ENCODE measurements at regions not wholly inside any gene's neighbourhood (a gene's known extent, or its start where the extent isn't known, plus 50 kb on each side); places are given as distances from the start of the nearest gene placed in this dataset.

GRCh38 chr2:163469561-163469962, 266.2 kb downstream of the FIGN start:
- no peak overlapping the region for H4K8ac ChIP-seq (ENCODE audit: low read depth, low read length)
- H3K9me3 ChIP-seq (replicated peaks in 1 of 2; ENCODE audit: control insufficient read depth in 2 of 2, insufficient read depth in 1 of 2, low read depth in 1 of 2, low read length in 2 of 2), result no peaks in the 10 kb centered on the region
- H3K9ac ChIP-seq (ENCODE audit: low read depth, low read length, poor library complexity), result no peak overlapping the region
- H3K4ac ChIP-seq (ENCODE audit: low read length), result no peak overlapping the region
- no peak overlapping the region for H2BK12ac ChIP-seq (ENCODE audit: low read length)
- H3K4me1 ChIP-seq (ENCODE audit: control insufficient read depth in 2 of 2, insufficient read depth in 1 of 2, low read depth in 1 of 2, low read length in 2 of 2), result peaks cover 10 to 19% of the 10 kb centered on the region in 2 donors
- no peak overlapping the region for H3K18ac ChIP-seq (ENCODE audit: low read length)
- no peak overlapping the region for H2BK120ac ChIP-seq (ENCODE audit: low read depth, low read length)
- H2AK5ac ChIP-seq (ENCODE audit: low read depth, low read length), result no peak overlapping the region
- H3K23ac ChIP-seq (ENCODE audit: low read depth, low read length, poor library complexity), result no peak overlapping the region
- no peak overlapping the region for H2BK15ac ChIP-seq (ENCODE audit: low read length)
- DNase-seq (ENCODE audit: low spot score), result no peak
- no peak overlapping the region for H2BK5ac ChIP-seq (ENCODE audit: low read length)
- no peak overlapping the region for H4K91ac ChIP-seq (ENCODE audit: low read depth, low read length, poor library complexity)
- no CpG with 5 or more reads among the region's 3 CpGs for WGBS, 2 donors (ENCODE audit: extremely low coverage in 2 of 2, insufficient read length in 2 of 2, insufficient replicate concordance in 1 of 2)
- no peaks in the 10 kb centered on the region for H3K36me3 ChIP-seq (replicated peaks in 1 of 2; ENCODE audit: control insufficient read depth in 2 of 2, insufficient read depth in 2 of 2, low read length in 2 of 2)
- no peaks in the 10 kb centered on the region for H3K27me3 ChIP-seq (ENCODE audit: control insufficient read depth in 3 of 3, insufficient read depth in 3 of 3, low read depth in 1 of 3, low read length in 3 of 3)
- H3K79me1 ChIP-seq (ENCODE audit: low read depth, low read length), result no peaks in the 10 kb centered on the region
- no peak overlapping the region for H3K27ac ChIP-seq (replicated peaks; ENCODE audit: low read length)
- no peak overlapping the region for H3K4me2 ChIP-seq (ENCODE audit: insufficient read depth, low read length, poor library complexity, severe bottlenecking)
- H2AFZ ChIP-seq (ENCODE audit: low read length), result peak overlapping the region; percentile 40
- H3K4me3 ChIP-seq (ENCODE audit: low read length in 2 of 2), result no peak overlapping the region
- no peak overlapping the region for H3K14ac ChIP-seq (ENCODE audit: low read length)

GRCh38 chr2:163467251-163467630, 268.6 kb downstream of the FIGN start:
- Histone ChIP-seq H2AK5ac (ENCODE audit: low read depth, low read length) (no peak overlapping the region), H3K9me3 (replicated peaks in 1 of 2; ENCODE audit: control insufficient read depth in 2 of 2, insufficient read depth in 1 of 2, low read depth in 1 of 2, low read length in 2 of 2) (no peaks in the 10 kb centered on the region), H3K27ac (replicated peaks; ENCODE audit: low read length) (no peak overlapping the region), H3K18ac (ENCODE audit: low read length) (no peak overlapping the region), H2AFZ (ENCODE audit: low read length) (no peak overlapping the region), H3K4me1 (ENCODE audit: control insufficient read depth in 2 of 2, insufficient read depth in 1 of 2, low read depth in 1 of 2, low read length in 2 of 2) (peaks cover 10 to 18% of the 10 kb centered on the region in 2 donors), H3K14ac (ENCODE audit: low read length) (no peak overlapping the region), H3K23ac (ENCODE audit: low read depth, low read length, poor library complexity) (no peak overlapping the region), H4K8ac (ENCODE audit: low read depth, low read length) (no peak overlapping the region), H3K4me2 (ENCODE audit: insufficient read depth, low read length, poor library complexity, severe bottlenecking) (no peak overlapping the region), H3K79me1 (ENCODE audit: low read depth, low read length) (no peaks in the 10 kb centered on the region), H2BK120ac (ENCODE audit: low read depth, low read length) (no peak overlapping the region), H3K4me3 (ENCODE audit: low read length in 2 of 2) (no peak overlapping the region), H2BK12ac (ENCODE audit: low read length) (no peak overlapping the region), H3K27me3 (ENCODE audit: control insufficient read depth in 3 of 3, insufficient read depth in 3 of 3, low read depth in 1 of 3, low read length in 3 of 3) (no peaks in the 10 kb centered on the region), H3K36me3 (replicated peaks in 1 of 2; ENCODE audit: control insufficient read depth in 2 of 2, insufficient read depth in 2 of 2, low read length in 2 of 2) (no peaks in the 10 kb centered on the region), H3K4ac (ENCODE audit: low read length) (no peak overlapping the region), H4K91ac (ENCODE audit: low read depth, low read length, poor library complexity) (no peak overlapping the region), H2BK15ac (ENCODE audit: low read length) (no peak overlapping the region), H2BK5ac (ENCODE audit: low read length) (no peak overlapping the region), H3K9ac (ENCODE audit: low read depth, low read length, poor library complexity) (no peak overlapping the region)
- no peak for DNase-seq (ENCODE audit: low spot score)
- WGBS, 2 donors (ENCODE audit: extremely low coverage in 2 of 2, insufficient read length in 2 of 2, insufficient replicate concordance in 1 of 2), result no CpG with 5 or more reads among the region's 10 CpGs

- DNase-seq (ENCODE audit: low spot score), result no peak
- Histone ChIP-seq H2BK15ac (ENCODE audit: low read length) (no peak overlapping the region), H3K4ac (ENCODE audit: low read length) (no peak overlapping the region), H2BK120ac (ENCODE audit: low read depth, low read length) (no peak overlapping the region), H3K4me3 (ENCODE audit: low read length in 2 of 2) (no peak overlapping the region), H4K8ac (ENCODE audit: low read depth, low read length) (no peak overlapping the region), H4K91ac (ENCODE audit: low read depth, low read length, poor library complexity) (no peak overlapping the region), H2BK12ac (ENCODE audit: low read length) (no peak overlapping the region), H3K23ac (ENCODE audit: low read depth, low read length, poor library complexity) (no peak overlapping the region), H3K4me1 (ENCODE audit: control insufficient read depth in 2 of 2, insufficient read depth in 1 of 2, low read depth in 1 of 2, low read length in 2 of 2) (peaks cover 10 to 16% of the 10 kb centered on the region in 2 donors), H3K79me1 (ENCODE audit: low read depth, low read length) (no peaks in the 10 kb centered on the region), H2AK5ac (ENCODE audit: low read depth, low read length) (no peak overlapping the region), H2AFZ (ENCODE audit: low read length) (no peak overlapping the region), H3K18ac (ENCODE audit: low read length) (no peak overlapping the region), H3K36me3 (replicated peaks in 1 of 2; ENCODE audit: control insufficient read depth in 2 of 2, insufficient read depth in 2 of 2, low read length in 2 of 2) (no peaks in the 10 kb centered on the region), H2BK5ac (ENCODE audit: low read length) (no peak overlapping the region), H3K4me2 (ENCODE audit: insufficient read depth, low read length, poor library complexity, severe bottlenecking) (no peak overlapping the region), H3K9me3 (replicated peaks in 1 of 2; ENCODE audit: control insufficient read depth in 2 of 2, insufficient read depth in 1 of 2, low read depth in 1 of 2, low read length in 2 of 2) (no peaks in the 10 kb centered on the region), H3K14ac (ENCODE audit: low read length) (no peak overlapping the region), H3K27me3 (ENCODE audit: control insufficient read depth in 3 of 3, insufficient read depth in 3 of 3, low read depth in 1 of 3, low read length in 3 of 3) (no peaks in the 10 kb centered on the region), H3K9ac (ENCODE audit: low read depth, low read length, poor library complexity) (no peak overlapping the region), H3K27ac (replicated peaks; ENCODE audit: low read length) (no peak overlapping the region)
- no CpG with 5 or more reads among the region's 11 CpGs for whole genome bisulfite sequencing, 2 donors (ENCODE audit: extremely low coverage in 2 of 2, insufficient read length in 2 of 2, insufficient replicate concordance in 1 of 2)
Observed at GRCh38 chr2:163466331-163467250, 269.2 kb downstream of the FIGN start.

GRCh38 chr2:163465440-163465839, 270.4 kb downstream of the FIGN start:
- H2BK15ac ChIP-seq (ENCODE audit: low read length), result no peak overlapping the region
- H3K79me1 ChIP-seq (ENCODE audit: low read depth, low read length), result no peaks in the 10 kb centered on the region
- H3K23ac ChIP-seq (ENCODE audit: low read depth, low read length, poor library complexity), result no peak overlapping the region
- H3K14ac ChIP-seq (ENCODE audit: low read length), result no peak overlapping the region
- H2BK120ac ChIP-seq (ENCODE audit: low read depth, low read length), result no peak overlapping the region
- H3K27me3 ChIP-seq (ENCODE audit: control insufficient read depth in 3 of 3, insufficient read depth in 3 of 3, low read depth in 1 of 3, low read length in 3 of 3), result no peaks in the 10 kb centered on the region
- H3K9me3 ChIP-seq (replicated peaks in 1 of 2; ENCODE audit: control insufficient read depth in 2 of 2, insufficient read depth in 1 of 2, low read depth in 1 of 2, low read length in 2 of 2), result no peaks in the 10 kb centered on the region
- no peak overlapping the region for H3K9ac ChIP-seq (ENCODE audit: low read depth, low read length, poor library complexity)
- peak overlapping the region; percentile 27 for H2AFZ ChIP-seq (ENCODE audit: low read length)
- DNase-seq (ENCODE audit: low spot score), result no peak
- peak overlapping the region; percentile 7 for H3K27ac ChIP-seq (replicated peaks; ENCODE audit: low read length)
- H2BK5ac ChIP-seq (ENCODE audit: low read length), result no peak overlapping the region
- no peak overlapping the region for H4K91ac ChIP-seq (ENCODE audit: low read depth, low read length, poor library complexity)
- no peak overlapping the region for H3K4me2 ChIP-seq (ENCODE audit: insufficient read depth, low read length, poor library complexity, severe bottlenecking)
- H4K8ac ChIP-seq (ENCODE audit: low read depth, low read length), result no peak overlapping the region
- H3K36me3 ChIP-seq (replicated peaks in 1 of 2; ENCODE audit: control insufficient read depth in 2 of 2, insufficient read depth in 2 of 2, low read length in 2 of 2), result no peaks in the 10 kb centered on the region
- no peak overlapping the region for H2AK5ac ChIP-seq (ENCODE audit: low read depth, low read length)
- peaks cover 10 to 16% of the 10 kb centered on the region in 2 donors for H3K4me1 ChIP-seq (ENCODE audit: control insufficient read depth in 2 of 2, insufficient read depth in 1 of 2, low read depth in 1 of 2, low read length in 2 of 2)
- H3K4me3 ChIP-seq (ENCODE audit: low read length in 2 of 2), result no peak overlapping the region
- no peak overlapping the region for H3K18ac ChIP-seq (ENCODE audit: low read length)
- no peak overlapping the region for H3K4ac ChIP-seq (ENCODE audit: low read length)
- H2BK12ac ChIP-seq (ENCODE audit: low read length), result no peak overlapping the region
- WGBS, 2 donors (ENCODE audit: extremely low coverage in 2 of 2, insufficient read length in 2 of 2, insufficient replicate concordance in 1 of 2), result no CpG with 5 or more reads among the region's 2 CpGs
